ENCODE measurements at regions not wholly inside any gene's neighbourhood (a gene's known extent, or its start where the extent isn't known, plus 50 kb on each side); places are given as distances from the start of the nearest gene placed in this dataset.

DNA sequence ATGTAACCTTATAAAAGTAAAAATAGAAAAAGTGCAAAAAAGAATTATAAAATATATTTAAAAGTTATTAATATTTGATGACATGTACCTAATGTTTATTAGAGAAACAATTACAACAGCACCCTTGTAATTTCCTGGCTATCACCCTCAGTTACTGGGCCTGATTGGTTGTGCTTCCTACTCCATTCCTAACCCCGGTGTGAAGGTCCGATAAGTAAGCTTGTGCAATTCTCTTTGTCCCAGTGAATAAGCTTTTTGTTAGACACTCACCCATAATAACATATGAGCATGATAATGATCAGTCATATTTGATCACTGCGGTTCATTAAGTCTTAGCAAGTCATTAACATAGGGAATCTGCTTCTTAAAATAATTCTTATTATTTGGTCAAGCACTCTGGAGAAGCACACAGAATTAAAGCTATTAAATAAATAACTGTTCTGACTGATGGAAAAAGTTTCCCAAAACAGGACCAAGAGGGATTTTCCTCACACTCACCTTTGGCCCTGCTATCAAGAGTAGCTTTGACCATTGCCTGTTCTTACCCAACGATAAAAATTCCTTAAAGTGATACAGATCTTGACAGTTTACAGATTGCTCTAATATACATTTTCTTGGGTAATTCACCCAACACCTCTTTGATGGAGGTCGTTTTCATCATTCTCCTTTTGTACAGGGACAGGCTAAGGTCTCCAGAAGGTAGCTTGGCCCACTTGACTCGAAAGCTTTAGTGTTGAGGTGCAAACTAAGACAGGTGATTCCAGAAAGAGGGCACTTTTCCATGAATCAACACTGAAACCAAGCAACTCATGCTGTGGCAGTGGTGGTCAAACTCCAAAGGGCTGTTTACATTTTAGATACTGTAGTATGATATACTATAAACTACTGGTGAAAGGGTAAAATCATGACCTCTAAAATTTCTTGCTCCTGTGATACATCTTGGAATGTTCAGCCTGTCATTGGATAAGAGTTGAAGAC is 543.0 kb upstream of the KCNMB2 start:
- Histone ChIP-seq H3K27me3 (no peaks in the 10 kb centered on the region), H3K27ac (no peak overlapping the region), H3K4me3 (no peak overlapping the region), H3K36me3 (no peaks in the 10 kb centered on the region), H3K4me1 (peaks cover 0 to 7% (median 0%) of the 10 kb centered on the region in 4 donors), H3K9me3 (no peaks in the 10 kb centered on the region)
- intact Hi-C loops (cut with DNase I) = no loop called here
- no peak for TF ChIP-seq POLR2A (IDR thresholded peaks at IDR 0.05)
- TF ChIP-seq, protein P1, sequence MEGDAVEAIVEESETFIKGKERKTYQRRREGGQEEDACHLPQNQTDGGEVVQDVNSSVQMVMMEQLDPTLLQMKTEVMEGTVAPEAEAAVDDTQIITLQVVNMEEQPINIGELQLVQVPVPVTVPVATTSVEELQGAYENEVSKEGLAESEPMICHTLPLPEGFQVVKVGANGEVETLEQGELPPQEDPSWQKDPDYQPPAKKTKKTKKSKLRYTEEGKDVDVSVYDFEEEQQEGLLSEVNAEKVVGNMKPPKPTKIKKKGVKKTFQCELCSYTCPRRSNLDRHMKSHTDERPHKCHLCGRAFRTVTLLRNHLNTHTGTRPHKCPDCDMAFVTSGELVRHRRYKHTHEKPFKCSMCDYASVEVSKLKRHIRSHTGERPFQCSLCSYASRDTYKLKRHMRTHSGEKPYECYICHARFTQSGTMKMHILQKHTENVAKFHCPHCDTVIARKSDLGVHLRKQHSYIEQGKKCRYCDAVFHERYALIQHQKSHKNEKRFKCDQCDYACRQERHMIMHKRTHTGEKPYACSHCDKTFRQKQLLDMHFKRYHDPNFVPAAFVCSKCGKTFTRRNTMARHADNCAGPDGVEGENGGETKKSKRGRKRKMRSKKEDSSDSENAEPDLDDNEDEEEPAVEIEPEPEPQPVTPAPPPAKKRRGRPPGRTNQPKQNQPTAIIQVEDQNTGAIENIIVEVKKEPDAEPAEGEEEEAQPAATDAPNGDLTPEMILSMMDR (IDR thresholded peaks at IDR 0.05) = no peak
- WGBS (ENCODE audit: insufficient coverage, low coverage, low lambda C conversion rate, missing lambda C conversion rate) = 59% methylated on average over 6 of the region's 6 CpGs
- ATAC-seq (peak in 2 of 4 donors; percentile 49 to 51), DNase-seq (no peak)

DNA sequence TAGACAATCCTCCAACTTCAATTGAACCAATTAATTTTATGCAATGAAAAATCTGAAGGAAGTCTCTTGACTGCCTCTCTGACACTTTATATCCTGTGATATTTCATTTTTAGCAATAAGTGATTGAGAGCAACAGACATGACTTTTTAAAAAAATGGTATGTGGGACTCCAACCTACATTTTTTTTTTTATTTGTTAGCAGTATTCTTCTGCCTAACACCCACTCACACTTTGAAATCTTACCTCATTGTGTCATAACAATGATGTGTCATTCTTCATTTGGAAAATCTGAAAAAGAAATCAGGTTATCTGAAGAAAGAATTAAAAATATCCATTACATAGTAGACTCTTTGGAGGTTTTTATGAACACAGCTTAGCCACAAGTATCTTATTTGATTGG is 541.3 kb upstream of the KCNMB2 start:
- Histone ChIP-seq H3K4me3 (no peak overlapping the region), H3K9me3 (no peaks in the 10 kb centered on the region), H3K27me3 (no peaks in the 10 kb centered on the region), H3K4me1 (peaks cover 0 to 7% (median 0%) of the 10 kb centered on the region in 4 donors), H3K36me3 (no peaks in the 10 kb centered on the region), H3K27ac (no peak overlapping the region)
- ATAC-seq (no peak), DNase-seq (no peak)
- TF ChIP-seq, protein P1 (IDR thresholded peaks at IDR 0.05) = no peak
- TF ChIP-seq POLR2A (IDR thresholded peaks at IDR 0.05) = no peak
- intact Hi-C loops (cut with DNase I) = no loop called here

DNA sequence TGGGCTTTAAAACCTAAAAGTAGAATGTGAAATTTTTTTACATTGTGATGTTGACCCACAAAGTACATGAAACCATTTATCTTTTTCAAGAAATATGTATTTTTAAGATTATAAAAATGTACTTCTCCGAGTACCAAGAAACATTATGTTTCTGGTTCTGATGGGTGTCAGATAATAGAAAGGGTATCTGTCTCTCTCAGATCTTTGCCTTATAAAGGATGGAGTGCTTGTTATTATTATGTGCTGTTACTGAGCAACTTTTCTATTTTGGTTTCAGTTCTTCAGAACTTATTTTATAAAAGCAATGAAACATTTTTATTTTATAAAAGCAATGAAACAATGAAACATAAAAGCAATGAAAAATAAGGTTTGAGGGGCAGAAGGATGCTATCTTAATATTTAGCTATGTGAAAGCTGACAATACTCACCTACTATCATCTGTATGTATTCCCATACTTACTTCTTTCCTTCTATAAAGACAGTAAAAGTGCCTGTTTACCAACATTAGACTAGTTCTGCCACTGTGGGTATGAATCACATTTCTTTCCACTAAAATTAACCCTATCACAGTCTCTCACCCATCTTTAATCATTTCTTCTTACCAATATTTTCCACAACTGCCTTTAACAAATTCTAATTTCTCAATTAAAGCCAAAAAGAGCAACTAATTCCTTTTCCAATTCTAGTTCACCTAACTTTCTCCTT is 540.7 kb upstream of the KCNMB2 start:
- TF ChIP-seq, protein P1 (IDR thresholded peaks at IDR 0.05) = no peak
- TF ChIP-seq POLR2A (IDR thresholded peaks at IDR 0.05) = no peak
- H3K4me3 ChIP-seq = no peak overlapping the region
- no peaks in the 10 kb centered on the region for H3K36me3 ChIP-seq
- peaks cover 0 to 7% (median 0%) of the 10 kb centered on the region in 4 donors for H3K4me1 ChIP-seq
- no peak overlapping the region for H3K27ac ChIP-seq
- ATAC-seq = no peak
- 82% methylated on average over 1 of the region's 1 CpG for WGBS (ENCODE audit: insufficient coverage, low coverage, low lambda C conversion rate, missing lambda C conversion rate)
- no peaks in the 10 kb centered on the region for H3K27me3 ChIP-seq
- H3K9me3 ChIP-seq = no peaks in the 10 kb centered on the region
- DNase-seq = no peak
- intact Hi-C loops (cut with DNase I) = no loop called here

DNA sequence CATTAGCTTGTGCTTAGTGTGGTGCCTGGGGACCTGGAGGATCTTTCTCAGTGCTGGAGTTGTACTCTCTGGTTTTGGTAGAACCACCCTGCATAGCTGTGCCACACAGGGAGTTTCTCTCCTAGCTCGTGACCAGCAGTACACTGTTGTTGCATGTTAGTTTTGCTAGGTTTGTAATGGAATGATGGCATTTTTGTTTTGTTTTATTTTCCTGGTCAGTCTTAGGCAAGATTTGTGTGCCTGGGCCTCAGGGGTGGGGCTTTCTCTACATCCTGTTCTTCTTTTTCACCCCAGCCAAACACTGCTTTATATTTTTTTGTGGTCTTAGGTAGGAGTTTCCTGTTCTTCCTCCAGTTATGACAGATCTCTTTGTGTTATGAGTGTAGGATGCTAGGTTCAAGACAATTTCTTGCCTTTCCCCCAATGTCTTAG is 534.5 kb upstream of the KCNMB2 start:
- Histone ChIP-seq H3K27ac (no peak overlapping the region), H3K9me3 (no peaks in the 10 kb centered on the region), H3K4me3 (no peak overlapping the region), H3K27me3 (no peaks in the 10 kb centered on the region), H3K4me1 (no peaks in the 10 kb centered on the region), H3K36me3 (no peaks in the 10 kb centered on the region)
- peak; percentile 14 to 37 (median 32) for ATAC-seq
- intact Hi-C loops (cut with DNase I) = no loop called here
- DNase-seq = no peak
- 75% methylated on average over 1 of the region's 1 CpG for WGBS (ENCODE audit: insufficient coverage, low coverage, low lambda C conversion rate, missing lambda C conversion rate)
- TF ChIP-seq, protein P1 (IDR thresholded peaks at IDR 0.05) = no peak
- TF ChIP-seq POLR2A (IDR thresholded peaks at IDR 0.05) = no peak
